Muscle layer of colon (tissue), 2 donors: ENCODE measurements at regions not wholly inside any gene's neighbourhood (a gene's known extent, or its start where the extent isn't known, plus 50 kb on each side); places are given as distances from the start of the nearest gene placed in this dataset.
"Not testable (repeated sequence)": the region's sequence is repeated elsewhere in the genome, so short reads cannot be mapped to it uniquely, and the experiment has no call there.

Experiments used
- H3K27ac ChIP-seq: one replicate; pipeline ENCODE4 v1.7.0; 2013; ENCODE audit warnings: low read depth, mild to moderate bottlenecking, low read length, moderate library complexity
- H3K27me3 ChIP-seq, 2 donors: one replicate each; pipeline ENCODE4 v1.7.0; 2013; ENCODE audit warnings: low read length in 2 of 2, mild to moderate bottlenecking in 2 of 2; ENCODE audit not compliant: insufficient read depth in 2 of 2, control insufficient read depth in 1 of 2
- H3K36me3 ChIP-seq: one replicate; pipeline ENCODE4 v1.7.0; 2013; ENCODE audit warnings: mild to moderate bottlenecking, low read length; ENCODE audit not compliant: insufficient read depth
- H3K4me1 ChIP-seq: one replicate; pipeline ENCODE4 v1.7.0; 2013; ENCODE audit warnings: mild to moderate bottlenecking, low read length; ENCODE audit not compliant: insufficient read depth
- H3K4me3 ChIP-seq, 2 donors: one replicate each; pipeline ENCODE4 v1.7.0; 2013; ENCODE audit warnings: low read length in 2 of 2, low read depth in 1 of 2, mild to moderate bottlenecking in 1 of 2, moderate library complexity in 1 of 2
- H3K9ac ChIP-seq: one replicate; pipeline ENCODE4 v1.7.0; 2013; ENCODE audit warnings: low read length
- H3K9me3 ChIP-seq: one replicate; pipeline ENCODE4 v1.7.0; 2013; ENCODE audit warnings: mild to moderate bottlenecking, low read length
- donor health status: abdominal sarcoma.
- donor health status: Adenocarcinoma of cecum.

DNA sequence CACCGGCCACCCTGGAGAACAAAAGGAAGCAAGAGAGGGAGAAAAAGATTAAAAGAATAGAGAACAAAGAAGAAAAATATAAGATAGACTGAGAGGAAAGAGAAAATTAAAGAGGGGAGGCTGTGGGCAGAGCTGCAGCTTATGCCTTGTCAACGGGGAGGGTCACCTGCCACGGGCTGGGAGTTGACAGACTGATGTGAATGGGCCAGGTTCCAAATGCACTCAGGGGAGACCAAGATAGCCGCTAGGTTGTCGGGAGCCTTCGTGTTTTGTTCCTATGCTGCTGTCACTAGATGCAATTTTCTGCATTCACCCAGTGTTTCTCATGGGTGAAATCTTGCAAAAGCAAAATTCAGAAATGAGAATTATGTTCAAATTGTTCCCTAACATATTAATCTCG is 119.6 kb upstream of the MTHFD1L start:
- no peak overlapping the region for H3K27ac ChIP-seq
- H3K9ac ChIP-seq = no peak overlapping the region
- H3K36me3 ChIP-seq = no peaks in the 10 kb centered on the region
- no peak overlapping the region for H3K4me3 ChIP-seq
- no peaks in the 10 kb centered on the region for H3K27me3 ChIP-seq
- H3K9me3 ChIP-seq = no peaks in the 10 kb centered on the region
- H3K4me1 ChIP-seq = no peaks in the 10 kb centered on the region

DNA sequence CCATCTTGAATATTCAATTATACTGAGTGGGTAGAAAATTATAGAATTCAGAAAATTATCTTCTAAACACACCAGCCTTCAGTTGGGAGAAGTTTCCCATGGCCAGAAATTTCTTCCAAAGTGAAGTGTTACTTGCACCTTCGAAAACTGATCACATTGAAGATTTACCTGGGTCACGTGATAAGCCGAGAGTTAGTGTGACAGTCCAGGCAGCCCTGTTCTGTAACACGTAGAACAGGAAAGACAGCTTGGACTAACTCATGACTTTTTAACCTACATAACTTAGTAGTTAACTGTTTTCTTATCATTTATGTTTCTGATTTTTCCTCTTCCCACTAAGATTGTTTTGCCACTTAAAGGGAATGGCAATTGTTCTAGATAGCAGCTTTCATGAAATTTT is 118.3 kb upstream of the MTHFD1L start:
- Histone ChIP-seq H3K27ac (no peak overlapping the region), H3K4me1 (no peaks in the 10 kb centered on the region)

DNA sequence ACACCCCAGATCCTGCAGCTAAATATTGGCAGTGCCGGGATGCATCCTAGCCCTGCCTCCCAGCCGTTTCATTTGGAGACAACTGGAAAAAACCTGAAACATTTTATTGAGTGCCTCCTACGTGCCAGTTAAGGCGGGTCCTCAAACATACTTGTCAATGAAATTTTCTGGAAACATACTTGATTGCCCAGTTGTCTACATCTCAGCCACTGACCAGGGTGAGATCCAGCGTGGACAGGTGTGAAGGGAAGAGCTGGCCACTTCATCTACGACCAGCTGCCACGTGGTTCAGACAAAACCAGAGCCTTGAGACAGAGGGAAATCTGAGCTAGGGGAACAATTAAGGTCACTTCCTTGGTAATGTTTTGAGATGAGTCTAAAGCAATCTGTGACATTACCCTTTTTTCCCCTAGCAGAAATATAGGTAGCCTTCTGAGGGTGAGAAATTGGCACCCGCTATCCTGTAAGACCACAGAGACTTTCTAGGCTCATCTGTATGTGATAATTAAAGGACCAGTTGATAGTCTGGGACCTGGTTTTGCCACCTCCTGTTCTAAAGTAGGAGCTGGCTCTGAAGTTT is 116.3 kb upstream of the MTHFD1L start:
- Histone ChIP-seq H3K9ac (no peak overlapping the region), H3K4me1 (no peaks in the 10 kb centered on the region), H3K9me3 (no peaks in the 10 kb centered on the region), H3K4me3 (no peak overlapping the region), H3K27ac (no peak overlapping the region), H3K27me3 (no peaks in the 10 kb centered on the region), H3K36me3 (no peaks in the 10 kb centered on the region)

More for the DNA sequence above, 118.3 kb upstream of the MTHFD1L start:
- Histone ChIP-seq H3K36me3 (no peaks in the 10 kb centered on the region), H3K4me3 (no peak overlapping the region), H3K27me3 (no peaks in the 10 kb centered on the region), H3K9ac (no peak overlapping the region), H3K9me3 (no peaks in the 10 kb centered on the region)

DNA sequence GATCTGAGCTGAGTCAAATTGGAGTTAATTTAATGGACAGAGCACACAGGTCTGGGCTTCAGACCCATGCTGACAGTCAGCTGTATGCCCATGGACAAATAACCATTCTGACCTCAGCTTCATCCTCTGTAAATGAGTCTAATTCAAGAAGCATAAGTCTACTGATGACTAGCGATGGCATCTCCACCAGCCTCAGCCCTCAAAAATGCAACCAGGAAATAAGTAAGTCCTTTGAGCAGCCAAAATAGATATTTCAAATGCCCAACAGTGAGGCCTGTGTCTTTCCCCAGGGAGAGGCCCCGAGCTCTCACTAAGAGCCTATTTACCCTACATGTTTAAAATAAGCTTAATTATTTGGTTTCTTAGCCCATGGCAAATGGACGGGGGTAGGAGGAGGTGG is 114.2 kb upstream of the MTHFD1L start:
- H3K4me1 ChIP-seq = no peaks in the 10 kb centered on the region
- H3K4me3 ChIP-seq = no peak overlapping the region
- no peak overlapping the region for H3K9ac ChIP-seq
- no peaks in the 10 kb centered on the region for H3K27me3 ChIP-seq
- H3K36me3 ChIP-seq = no peaks in the 10 kb centered on the region
- H3K9me3 ChIP-seq = no peaks in the 10 kb centered on the region
- no peak overlapping the region for H3K27ac ChIP-seq

DNA sequence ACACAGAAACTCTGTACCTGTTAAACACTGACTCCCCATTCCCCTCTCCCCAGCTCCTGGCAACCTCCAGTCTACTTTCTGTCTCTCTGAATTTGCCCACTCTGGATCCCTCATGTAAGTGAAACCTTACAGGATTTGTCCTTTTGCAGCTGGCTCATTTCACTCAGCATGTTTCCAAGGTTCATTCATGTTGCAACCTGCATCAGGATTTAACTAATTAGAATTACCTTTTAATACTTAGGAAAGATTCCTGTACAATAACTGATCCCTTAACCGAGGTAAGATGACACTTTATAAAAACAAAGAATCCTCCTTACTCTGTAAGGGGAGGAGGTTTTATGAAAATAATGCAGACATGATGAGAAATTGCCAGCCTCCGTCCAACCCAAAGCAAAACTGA is 113.1 kb upstream of the MTHFD1L start:
- H3K9ac ChIP-seq = no peak overlapping the region
- no peaks in the 10 kb centered on the region for H3K4me1 ChIP-seq
- H3K9me3 ChIP-seq = no peaks in the 10 kb centered on the region
- no peaks in the 10 kb centered on the region for H3K36me3 ChIP-seq
- no peaks in the 10 kb centered on the region for H3K27me3 ChIP-seq
- no peak overlapping the region for H3K27ac ChIP-seq
- no peak overlapping the region for H3K4me3 ChIP-seq

DNA sequence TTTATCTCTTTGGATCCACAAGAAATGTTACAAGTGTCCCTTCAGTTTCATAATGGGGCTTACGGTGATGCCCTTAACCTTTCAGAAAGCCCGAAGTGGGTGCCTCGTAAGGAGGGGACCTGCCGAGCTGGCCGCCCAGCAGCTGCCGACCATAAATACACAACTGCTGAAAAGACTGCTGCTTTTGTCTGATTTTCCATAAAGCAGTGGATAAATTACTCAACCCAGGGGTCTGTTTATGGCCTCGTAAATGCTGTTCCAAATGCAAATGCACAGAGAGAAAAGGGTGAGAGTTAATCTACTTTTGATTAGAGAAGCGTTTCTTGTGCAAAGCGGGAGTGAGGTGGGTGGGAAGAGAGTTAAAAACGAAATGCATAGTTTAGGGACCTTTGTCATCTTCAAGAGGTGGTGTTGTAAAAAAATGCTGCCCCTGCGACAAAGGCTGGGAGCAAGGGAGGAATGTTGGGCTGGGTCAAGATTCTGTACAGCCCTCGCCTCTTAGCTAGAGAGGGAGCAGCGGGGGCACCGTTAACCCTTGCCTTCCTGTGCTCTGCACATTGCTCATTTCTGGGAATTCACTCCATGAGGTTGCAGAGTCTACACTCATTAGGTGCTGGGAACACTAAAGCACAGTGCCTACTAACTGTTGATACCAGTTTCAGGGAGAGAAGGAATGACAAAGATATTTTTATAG is 112.0 kb upstream of the MTHFD1L start:
- Histone ChIP-seq H3K4me3 (no peak overlapping the region), H3K4me1 (no peaks in the 10 kb centered on the region), H3K36me3 (no peaks in the 10 kb centered on the region), H3K27me3 (no peaks in the 10 kb centered on the region), H3K9me3 (no peaks in the 10 kb centered on the region), H3K27ac (no peak overlapping the region), H3K9ac (no peak overlapping the region)

DNA sequence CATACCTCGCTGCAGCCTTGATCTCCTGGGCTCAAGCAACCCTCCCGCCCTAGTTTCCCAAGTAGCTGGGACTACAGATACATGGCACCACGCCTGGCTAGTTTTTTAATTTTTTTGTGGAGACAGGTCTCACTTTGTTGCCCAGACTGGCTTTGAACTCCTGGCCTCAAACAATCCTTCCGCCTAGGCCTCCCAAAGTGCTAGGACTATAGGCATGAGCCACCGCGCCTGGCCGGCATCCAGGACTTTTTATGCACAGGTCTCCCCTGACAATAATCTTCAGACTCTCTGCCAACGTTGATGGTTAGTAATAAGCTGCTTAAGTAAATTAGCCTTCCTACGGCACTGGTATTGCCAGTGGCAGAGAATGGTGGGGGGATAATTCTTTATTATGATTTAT is 110.5 kb upstream of the MTHFD1L start:
- Histone ChIP-seq H3K9ac (no peak overlapping the region), H3K4me3 (no peak overlapping the region), H3K27ac (no peak overlapping the region), H3K4me1 (no peaks in the 10 kb centered on the region), H3K9me3 (no peaks in the 10 kb centered on the region), H3K36me3 (no peaks in the 10 kb centered on the region), H3K27me3 (no peaks in the 10 kb centered on the region)

DNA sequence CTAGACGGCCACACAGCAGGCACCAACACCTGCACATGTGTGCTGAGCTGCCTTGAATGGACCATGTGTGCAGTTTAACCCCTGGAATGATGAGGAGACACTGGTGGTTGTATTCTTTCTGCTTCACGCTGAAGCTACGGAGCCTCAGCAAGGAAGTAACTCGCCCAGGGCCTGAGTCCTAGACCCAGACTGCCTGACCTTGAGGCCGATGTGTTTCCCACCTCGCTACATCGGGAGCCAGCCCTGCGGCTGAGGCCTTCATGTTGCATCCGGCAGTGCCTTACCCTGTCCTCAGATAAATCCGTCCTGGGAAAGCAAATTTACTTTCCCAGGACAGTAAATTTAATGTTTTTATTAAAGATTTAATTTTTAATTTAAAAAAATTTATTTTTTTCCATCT is 110.0 kb upstream of the MTHFD1L start:
- Histone ChIP-seq H3K36me3 (no peaks in the 10 kb centered on the region), H3K4me1 (no peaks in the 10 kb centered on the region), H3K27me3 (no peaks in the 10 kb centered on the region), H3K9me3 (no peaks in the 10 kb centered on the region), H3K27ac (no peak overlapping the region), H3K9ac (no peak overlapping the region), H3K4me3 (no peak overlapping the region)

DNA sequence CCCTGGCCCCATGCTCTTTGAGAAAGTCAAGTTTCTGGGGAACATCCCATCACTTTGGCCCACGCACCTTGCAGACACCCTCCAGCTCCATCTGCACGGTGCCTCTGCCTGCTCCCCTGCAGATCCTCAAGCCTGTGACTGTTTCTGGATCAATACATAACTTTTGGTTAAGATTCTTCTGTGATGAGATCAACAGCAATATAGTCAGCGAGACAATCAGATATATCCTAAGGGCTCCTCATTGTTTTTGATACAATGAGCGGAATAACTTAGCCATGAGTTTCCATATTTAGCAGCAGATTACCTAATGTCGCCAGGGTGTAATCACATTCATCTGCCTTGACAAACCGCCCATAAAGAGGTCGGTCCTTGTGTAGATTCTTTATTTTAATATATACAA is 109.3 kb upstream of the MTHFD1L start:
- H3K27ac ChIP-seq = no peak overlapping the region
- H3K4me1 ChIP-seq = no peaks in the 10 kb centered on the region
- no peaks in the 10 kb centered on the region for H3K36me3 ChIP-seq
- H3K9ac ChIP-seq = no peak overlapping the region
- no peak overlapping the region for H3K4me3 ChIP-seq
- H3K9me3 ChIP-seq = no peaks in the 10 kb centered on the region
- H3K27me3 ChIP-seq = no peaks in the 10 kb centered on the region

DNA sequence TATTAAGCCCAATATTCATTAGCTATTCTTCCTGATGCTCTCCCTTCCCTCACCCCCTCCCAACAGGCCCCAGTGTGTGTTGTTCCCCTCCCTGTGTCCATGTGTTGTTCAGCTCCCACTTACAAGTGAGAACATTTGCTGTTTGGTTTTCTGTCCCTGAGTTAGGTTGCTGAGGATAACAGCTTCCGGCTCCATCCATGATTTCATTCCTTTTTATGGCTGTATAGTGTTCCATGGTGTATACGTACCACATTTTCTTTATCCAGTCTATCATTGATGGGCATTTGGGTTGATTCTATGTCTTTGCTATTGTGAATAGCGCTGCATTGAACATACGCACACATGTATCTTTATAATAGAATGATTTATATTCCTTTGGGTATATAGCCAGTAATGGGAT is 107.7 kb upstream of the MTHFD1L start:
- not testable (repeated sequence) for H3K27ac ChIP-seq, H3K4me3 ChIP-seq, H3K4me1 ChIP-seq, H3K36me3 ChIP-seq, H3K9me3 ChIP-seq, H3K9ac ChIP-seq, H3K27me3 ChIP-seq

DNA sequence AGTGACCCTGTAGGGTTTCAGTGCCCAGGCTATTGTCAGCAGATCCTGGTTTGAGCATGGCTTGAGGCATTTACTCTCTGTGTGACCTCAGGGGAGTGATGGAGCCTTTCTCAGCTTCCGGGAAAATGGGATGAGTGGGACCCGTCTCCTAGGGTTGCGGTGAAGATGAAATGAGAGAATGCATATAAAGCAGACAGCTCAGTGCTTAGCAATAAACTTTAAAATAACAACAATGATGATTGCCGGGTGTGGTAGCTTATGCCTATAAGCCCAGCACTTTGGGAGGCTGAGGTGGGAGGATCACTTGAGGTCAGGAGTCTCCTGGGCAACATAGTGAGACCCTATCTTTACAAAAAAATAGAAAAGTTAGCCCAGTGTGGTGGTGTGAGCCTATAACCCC is 106.0 kb upstream of the MTHFD1L start:
- Histone ChIP-seq H3K27me3 (no peaks in the 10 kb centered on the region), H3K4me1 (no peaks in the 10 kb centered on the region), H3K36me3 (no peaks in the 10 kb centered on the region), H3K9ac (no peak overlapping the region), H3K9me3 (no peaks in the 10 kb centered on the region), H3K27ac (no peak overlapping the region), H3K4me3 (no peak overlapping the region)

DNA sequence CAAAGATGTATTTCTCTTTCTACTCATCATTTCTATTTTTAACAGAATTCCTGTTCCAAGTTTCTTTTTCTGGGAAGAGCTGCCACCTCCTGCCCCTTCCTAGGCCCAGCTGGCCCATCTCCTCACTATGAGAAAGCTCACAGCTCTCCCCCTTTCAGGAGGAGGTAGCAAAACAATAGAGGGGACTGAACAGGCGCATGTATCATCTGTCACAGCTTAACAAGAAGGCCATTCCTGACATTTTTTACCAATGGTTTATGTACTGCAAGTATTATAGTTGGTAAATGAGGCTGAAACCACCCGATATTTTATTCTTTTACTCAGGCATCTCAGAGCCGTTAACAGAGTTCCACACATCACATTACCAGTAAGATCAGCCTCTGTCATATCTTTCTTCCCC is 103.7 kb upstream of the MTHFD1L start:
- Histone ChIP-seq H3K4me1 (no peaks in the 10 kb centered on the region), H3K27ac (no peak overlapping the region), H3K36me3 (no peaks in the 10 kb centered on the region)

More for the DNA sequence above, 103.7 kb upstream of the MTHFD1L start:
- no peaks in the 10 kb centered on the region for H3K27me3 ChIP-seq
- H3K4me3 ChIP-seq = no peak overlapping the region
- no peaks in the 10 kb centered on the region for H3K9me3 ChIP-seq
- no peak overlapping the region for H3K9ac ChIP-seq
